CD4-positive, alpha-beta T cell (primary cell): ENCODE measurements at regions not wholly inside any gene's neighbourhood (a gene's known extent, or its start where the extent isn't known, plus 50 kb on each side); places are given as distances from the start of the nearest gene placed in this dataset.

Experiments used
- ATAC-seq: fragments of 200-7000 bp; cut with Tn5 transposase; one replicate; pipeline ENCODE4 v1.10.0; 2022; ENCODE audit warnings: mild to moderate bottlenecking; ENCODE audit not compliant: poor library complexity
- CTCF ChIA-PET: fragments of 350-600 bp; sonication (Branson Sonifier 250); formaldehyde crosslinking; loops from one replicate; lab custom pipeline; 2021; ENCODE audit warnings: antibody characterized with exemption, inconsistent platforms; lab: Charles Lee
- POLR2A ChIA-PET: fragments of 350-600 bp; sonication (Branson Sonifier 250); formaldehyde crosslinking; loops from one replicate; lab custom pipeline; 2021; ENCODE audit warnings: antibody characterized with exemption, inconsistent platforms; lab: Charles Lee
- DNase-seq, 14 experiments: peaks; one replicate each; pipeline ENCODE4 v3.0.0-alpha.2; 2013 to 2020; ENCODE audit warnings: mixed read lengths in 2 of 14
- H3K27ac ChIP-seq, 2 donors: one replicate each; pipeline versions ENCODE4 v1.5.1 to v1.7.0; 2013; ENCODE audit warnings: low read length in 2 of 2, low read depth in 1 of 2, mild to moderate bottlenecking in 1 of 2
- H3K27me3 ChIP-seq, 2 experiments: 1 replicate in 1 of 2; 2 replicates in 1 of 2; pipeline versions ENCODE4 v1.6.1 to v1.7.0; 2013; ENCODE audit warnings: low read length in 2 of 2, control low read depth in 1 of 2, mild to moderate bottlenecking in 1 of 2, moderate library complexity in 1 of 2; ENCODE audit not compliant: insufficient read depth in 2 of 2, control insufficient read depth in 1 of 2
- H3K36me3 ChIP-seq: one replicate; pipeline ENCODE4 v1.6.1; 2013; ENCODE audit warnings: low read length, control low read depth; ENCODE audit not compliant: insufficient read depth
- H3K4me1 ChIP-seq: one replicate; pipeline ENCODE4 v1.6.1; 2013; ENCODE audit warnings: low read length, control low read depth; ENCODE audit not compliant: insufficient read depth
- H3K4me3 ChIP-seq: one replicate; pipeline ENCODE4 v1.5.1; 2013; ENCODE audit warnings: mild to moderate bottlenecking, low read length, moderate library complexity
- H3K9me3 ChIP-seq, 2 experiments: 1 replicate in 1 of 2; 2 replicates in 1 of 2; pipeline versions ENCODE4 v1.6.1 to v1.7.0; 2013; ENCODE audit warnings: low read length in 2 of 2, mild to moderate bottlenecking in 2 of 2, control low read depth in 1 of 2, moderate library complexity in 1 of 2; ENCODE audit not compliant: control insufficient read depth in 1 of 2, insufficient read depth in 1 of 2
- H3K27ac Mint-ChIP-seq: one replicate; pipeline ENCODE4 v1.8.0; 2020; ENCODE audit warnings: mixed read lengths
- H3K27me3 Mint-ChIP-seq: one replicate; pipeline ENCODE4 v1.8.0; 2021; ENCODE audit warnings: mixed read lengths
- H3K36me3 Mint-ChIP-seq: one replicate; pipeline ENCODE4 v1.8.0; 2021; ENCODE audit warnings: low read depth, mixed read lengths
- H3K4me1 Mint-ChIP-seq: one replicate; pipeline ENCODE4 v1.8.0; 2021; ENCODE audit warnings: low read depth, mixed read lengths
- H3K4me3 Mint-ChIP-seq: one replicate; pipeline ENCODE4 v1.8.0; 2020; ENCODE audit warnings: mild to moderate bottlenecking, mixed read lengths
- H3K9me3 Mint-ChIP-seq: one replicate; pipeline ENCODE4 v1.8.0; 2020; ENCODE audit warnings: mixed read lengths
- intact Hi-C, 2 experiments: fragments of 100-400 bp; cut with DNase I in 1 of 2; cut with micrococcal nuclease in 1 of 2; formaldehyde crosslinking; loops; one replicate each; pipeline versions ENCODE4 v1.15.1 to v1.9.0; 2023 to 2025; cut with DNase I, micrococcal nuclease
- TF ChIP-seq, protein P1 (sequence below): fragments of 200-600 bp; IDR thresholded peaks from one replicate; pipeline ENCODE4 v1.8.0; 2022; ENCODE audit warnings: antibody characterized with exemption, mild to moderate bottlenecking

DNA sequence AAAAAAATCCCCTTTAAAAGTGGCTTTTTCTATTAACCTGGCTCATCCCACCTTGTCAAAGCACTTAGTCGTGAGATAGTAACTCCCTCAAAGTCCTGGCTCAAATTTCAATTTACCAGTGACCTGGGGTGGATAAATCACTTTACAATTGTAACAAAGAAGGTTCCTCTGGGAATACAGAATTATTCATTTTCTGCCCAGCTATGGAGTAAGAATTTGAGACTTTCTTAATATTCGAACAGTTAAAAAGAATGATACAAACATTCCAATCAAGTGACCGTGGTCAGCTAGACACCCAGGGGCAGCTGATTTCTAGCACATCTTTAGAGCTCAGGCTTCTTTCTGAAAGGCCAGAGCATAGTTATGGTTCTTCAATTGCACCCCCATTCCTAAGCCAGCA lies 291.0 kb upstream of the TGFBR2 start:
- peaks cover 9% of the 10 kb centered on the region for H3K4me1 Mint-ChIP-seq
- intact Hi-C loops, result no loop called here
- TF ChIP-seq, protein P1, sequence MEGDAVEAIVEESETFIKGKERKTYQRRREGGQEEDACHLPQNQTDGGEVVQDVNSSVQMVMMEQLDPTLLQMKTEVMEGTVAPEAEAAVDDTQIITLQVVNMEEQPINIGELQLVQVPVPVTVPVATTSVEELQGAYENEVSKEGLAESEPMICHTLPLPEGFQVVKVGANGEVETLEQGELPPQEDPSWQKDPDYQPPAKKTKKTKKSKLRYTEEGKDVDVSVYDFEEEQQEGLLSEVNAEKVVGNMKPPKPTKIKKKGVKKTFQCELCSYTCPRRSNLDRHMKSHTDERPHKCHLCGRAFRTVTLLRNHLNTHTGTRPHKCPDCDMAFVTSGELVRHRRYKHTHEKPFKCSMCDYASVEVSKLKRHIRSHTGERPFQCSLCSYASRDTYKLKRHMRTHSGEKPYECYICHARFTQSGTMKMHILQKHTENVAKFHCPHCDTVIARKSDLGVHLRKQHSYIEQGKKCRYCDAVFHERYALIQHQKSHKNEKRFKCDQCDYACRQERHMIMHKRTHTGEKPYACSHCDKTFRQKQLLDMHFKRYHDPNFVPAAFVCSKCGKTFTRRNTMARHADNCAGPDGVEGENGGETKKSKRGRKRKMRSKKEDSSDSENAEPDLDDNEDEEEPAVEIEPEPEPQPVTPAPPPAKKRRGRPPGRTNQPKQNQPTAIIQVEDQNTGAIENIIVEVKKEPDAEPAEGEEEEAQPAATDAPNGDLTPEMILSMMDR, result no peak
- H3K27ac Mint-ChIP-seq, result no peak overlapping the region
- POLR2A ChIA-PET, result no interaction called here
- no peaks in the 10 kb centered on the region for H3K36me3 ChIP-seq
- no peaks in the 10 kb centered on the region for H3K9me3 Mint-ChIP-seq
- H3K9me3 ChIP-seq, result no peaks in the 10 kb centered on the region
- H3K27ac ChIP-seq, result no peak overlapping the region
- no peak for DNase-seq
- no peaks in the 10 kb centered on the region for H3K4me1 ChIP-seq
- H3K36me3 Mint-ChIP-seq, result no peaks in the 10 kb centered on the region
- no peak for ATAC-seq
- H3K27me3 Mint-ChIP-seq, result no peaks in the 10 kb centered on the region
- no peak overlapping the region for H3K4me3 ChIP-seq
- no peaks in the 10 kb centered on the region for H3K27me3 ChIP-seq
- CTCF ChIA-PET, result no interaction called here
- no peak overlapping the region for H3K4me3 Mint-ChIP-seq

DNA sequence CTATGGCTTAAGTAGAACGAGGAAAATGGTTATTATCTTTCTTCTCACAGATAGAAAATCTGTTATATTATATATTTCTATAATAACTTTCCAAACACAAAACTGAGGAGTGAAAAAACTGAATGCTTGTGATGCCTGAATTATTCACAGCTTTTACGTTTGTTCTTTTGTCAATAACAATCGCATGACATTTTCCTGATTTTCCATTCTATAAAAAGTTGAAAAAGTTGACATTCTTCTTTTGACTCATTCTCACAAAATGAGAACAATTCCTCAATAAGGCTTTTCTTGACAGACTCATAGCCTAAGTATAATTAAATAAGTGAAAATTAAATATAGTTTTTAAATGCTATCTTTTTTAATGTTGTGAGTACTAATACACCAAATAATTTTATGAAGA lies 288.8 kb upstream of the TGFBR2 start:
- Histone ChIP-seq H3K27ac (no peak overlapping the region), H3K9me3 (no peaks in the 10 kb centered on the region), H3K36me3 (no peaks in the 10 kb centered on the region), H3K4me3 (no peak overlapping the region), H3K27me3 (no peaks in the 10 kb centered on the region), H3K4me1 (no peaks in the 10 kb centered on the region)
- ATAC-seq (no peak), DNase-seq (no peak)
- intact Hi-C loops, result no loop called here
- Mint-ChIP-seq H3K4me3 (no peak overlapping the region), H3K27me3 (no peaks in the 10 kb centered on the region), H3K4me1 (peaks cover 13% of the 10 kb centered on the region), H3K9me3 (no peaks in the 10 kb centered on the region), H3K27ac (no peak overlapping the region), H3K36me3 (no peaks in the 10 kb centered on the region)
- TF ChIP-seq, protein P1, result no peak
- CTCF ChIA-PET, result interaction anchor here (1.4 to 3.0 kb wide), 2 partner anchors 307 to 376 kb away, joined by 3 to 11 read pairs; no protein-coding TSS in a partner anchor
- POLR2A ChIA-PET, result no interaction called here

DNA sequence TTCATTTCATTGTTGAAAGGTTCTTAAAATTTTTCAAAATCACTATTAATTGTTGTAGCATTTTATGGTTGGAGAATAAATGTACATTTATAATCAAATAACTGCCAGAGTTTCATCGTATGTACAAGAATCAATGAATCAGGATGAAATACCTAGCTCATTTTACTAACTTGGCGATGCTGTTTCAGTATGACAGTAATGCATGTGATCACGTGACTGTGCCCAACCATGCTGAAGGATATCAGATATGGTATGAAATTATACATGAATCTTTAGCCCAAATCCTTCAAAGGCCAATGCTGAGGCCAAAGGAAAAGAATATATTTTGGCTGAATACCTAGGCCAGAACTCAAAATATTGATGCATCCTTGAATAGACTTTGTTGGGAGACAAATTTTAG lies 288.3 kb upstream of the TGFBR2 start:
- DNase-seq, result no peak
- no peaks in the 10 kb centered on the region for H3K36me3 Mint-ChIP-seq
- no peak overlapping the region for H3K4me3 ChIP-seq
- TF ChIP-seq, protein P1, result no peak
- no peaks in the 10 kb centered on the region for H3K9me3 ChIP-seq
- H3K9me3 Mint-ChIP-seq, result peaks cover under 1% of the 10 kb centered on the region
- H3K27me3 ChIP-seq, result no peaks in the 10 kb centered on the region
- intact Hi-C loops, result no loop called here
- no peak overlapping the region for H3K4me3 Mint-ChIP-seq
- H3K4me1 ChIP-seq, result no peaks in the 10 kb centered on the region
- ChIA-PET POLR2A (no interaction called here), CTCF (interaction anchor here (1.4 to 3.0 kb wide), 3 partner anchors 307 to 375 kb away, joined by 3 to 11 read pairs (median 7); no protein-coding TSS in a partner anchor)
- H3K27ac Mint-ChIP-seq, result no peak overlapping the region
- no peaks in the 10 kb centered on the region for H3K27me3 Mint-ChIP-seq
- H3K4me1 Mint-ChIP-seq, result peaks cover 13% of the 10 kb centered on the region
- H3K27ac ChIP-seq, result no peak overlapping the region
- no peaks in the 10 kb centered on the region for H3K36me3 ChIP-seq
- no peak for ATAC-seq
